ENCODE measurements at regions not wholly inside any gene's neighbourhood (a gene's known extent, or its start where the extent isn't known, plus 50 kb on each side); places are given as distances from the start of the nearest gene placed in this dataset.
"Not testable (repeated sequence)": the region's sequence is repeated elsewhere in the genome, so short reads cannot be mapped to it uniquely, and the experiment has no call there.

DNA sequence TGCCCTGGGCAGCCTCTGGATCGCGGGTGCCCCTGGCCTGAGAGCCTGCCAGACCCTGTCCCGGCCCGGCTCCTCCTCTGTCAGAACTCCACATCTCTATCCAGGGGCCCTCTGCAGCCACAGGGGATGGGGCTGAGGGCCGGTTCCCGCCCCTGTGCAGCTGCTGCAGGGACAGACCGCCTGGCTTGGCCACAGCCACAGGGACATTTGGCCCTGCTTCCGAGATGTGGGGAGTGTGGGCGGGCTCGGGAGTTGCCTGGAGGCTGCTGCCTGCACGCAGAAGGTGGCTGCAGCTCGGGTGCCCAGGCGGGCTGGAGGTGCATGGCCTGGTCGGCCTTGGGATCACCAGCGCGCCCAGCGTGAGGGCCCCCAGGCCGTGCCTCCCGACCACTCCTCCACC is 3365.4 kb upstream of the OR11H1 start:
- not testable (repeated sequence) for TF ChIP-seq CREB1 (CRISPR knock-in tag; IDR thresholded peaks at IDR 0.05; ENCODE audit: low read depth); EZH2 (IDR thresholded peaks at IDR 0.05; ENCODE audit: low read depth, unreplicated experiment); POLR2AphosphoS5 (IDR thresholded peaks at IDR 0.05; ENCODE audit: low read depth); JUNB (IDR thresholded peaks at IDR 0.05; ENCODE audit: unreplicated experiment); EZH2phosphoT487 (IDR thresholded peaks at IDR 0.05; ENCODE audit: unreplicated experiment); STAT1 (IDR thresholded peaks at IDR 0.05; ENCODE audit: unreplicated experiment)
- TF ChIP-seq, protein P1, sequence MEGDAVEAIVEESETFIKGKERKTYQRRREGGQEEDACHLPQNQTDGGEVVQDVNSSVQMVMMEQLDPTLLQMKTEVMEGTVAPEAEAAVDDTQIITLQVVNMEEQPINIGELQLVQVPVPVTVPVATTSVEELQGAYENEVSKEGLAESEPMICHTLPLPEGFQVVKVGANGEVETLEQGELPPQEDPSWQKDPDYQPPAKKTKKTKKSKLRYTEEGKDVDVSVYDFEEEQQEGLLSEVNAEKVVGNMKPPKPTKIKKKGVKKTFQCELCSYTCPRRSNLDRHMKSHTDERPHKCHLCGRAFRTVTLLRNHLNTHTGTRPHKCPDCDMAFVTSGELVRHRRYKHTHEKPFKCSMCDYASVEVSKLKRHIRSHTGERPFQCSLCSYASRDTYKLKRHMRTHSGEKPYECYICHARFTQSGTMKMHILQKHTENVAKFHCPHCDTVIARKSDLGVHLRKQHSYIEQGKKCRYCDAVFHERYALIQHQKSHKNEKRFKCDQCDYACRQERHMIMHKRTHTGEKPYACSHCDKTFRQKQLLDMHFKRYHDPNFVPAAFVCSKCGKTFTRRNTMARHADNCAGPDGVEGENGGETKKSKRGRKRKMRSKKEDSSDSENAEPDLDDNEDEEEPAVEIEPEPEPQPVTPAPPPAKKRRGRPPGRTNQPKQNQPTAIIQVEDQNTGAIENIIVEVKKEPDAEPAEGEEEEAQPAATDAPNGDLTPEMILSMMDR (conservative IDR thresholded peaks at IDR 0.05; ENCODE audit: low read depth in 2 of 2) = not testable (repeated sequence)
- TF ChIP-seq, protein P2, sequence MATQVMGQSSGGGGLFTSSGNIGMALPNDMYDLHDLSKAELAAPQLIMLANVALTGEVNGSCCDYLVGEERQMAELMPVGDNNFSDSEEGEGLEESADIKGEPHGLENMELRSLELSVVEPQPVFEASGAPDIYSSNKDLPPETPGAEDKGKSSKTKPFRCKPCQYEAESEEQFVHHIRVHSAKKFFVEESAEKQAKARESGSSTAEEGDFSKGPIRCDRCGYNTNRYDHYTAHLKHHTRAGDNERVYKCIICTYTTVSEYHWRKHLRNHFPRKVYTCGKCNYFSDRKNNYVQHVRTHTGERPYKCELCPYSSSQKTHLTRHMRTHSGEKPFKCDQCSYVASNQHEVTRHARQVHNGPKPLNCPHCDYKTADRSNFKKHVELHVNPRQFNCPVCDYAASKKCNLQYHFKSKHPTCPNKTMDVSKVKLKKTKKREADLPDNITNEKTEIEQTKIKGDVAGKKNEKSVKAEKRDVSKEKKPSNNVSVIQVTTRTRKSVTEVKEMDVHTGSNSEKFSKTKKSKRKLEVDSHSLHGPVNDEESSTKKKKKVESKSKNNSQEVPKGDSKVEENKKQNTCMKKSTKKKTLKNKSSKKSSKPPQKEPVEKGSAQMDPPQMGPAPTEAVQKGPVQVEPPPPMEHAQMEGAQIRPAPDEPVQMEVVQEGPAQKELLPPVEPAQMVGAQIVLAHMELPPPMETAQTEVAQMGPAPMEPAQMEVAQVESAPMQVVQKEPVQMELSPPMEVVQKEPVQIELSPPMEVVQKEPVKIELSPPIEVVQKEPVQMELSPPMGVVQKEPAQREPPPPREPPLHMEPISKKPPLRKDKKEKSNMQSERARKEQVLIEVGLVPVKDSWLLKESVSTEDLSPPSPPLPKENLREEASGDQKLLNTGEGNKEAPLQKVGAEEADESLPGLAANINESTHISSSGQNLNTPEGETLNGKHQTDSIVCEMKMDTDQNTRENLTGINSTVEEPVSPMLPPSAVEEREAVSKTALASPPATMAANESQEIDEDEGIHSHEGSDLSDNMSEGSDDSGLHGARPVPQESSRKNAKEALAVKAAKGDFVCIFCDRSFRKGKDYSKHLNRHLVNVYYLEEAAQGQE (IDR thresholded peaks at IDR 0.05; ENCODE audit: unreplicated experiment) = not testable (repeated sequence)
